CD4-positive, alpha-beta memory T cell (primary cell): ENCODE measurements at regions not wholly inside any gene's neighbourhood (a gene's known extent, or its start where the extent isn't known, plus 50 kb on each side); places are given as distances from the start of the nearest gene placed in this dataset.

Experiments
- CTCF ChIA-PET: fragments of 350-600 bp; sonication (Branson Sonifier 250); formaldehyde crosslinking; loops from one replicate; lab custom pipeline; 2021; ENCODE audit warnings: inconsistent platforms; ENCODE audit not compliant: partially characterized antibody; lab: Charles Lee
- POLR2A ChIA-PET: fragments of 350-600 bp; sonication (Branson Sonifier 250); formaldehyde crosslinking; loops from one replicate; lab custom pipeline; 2021; ENCODE audit not compliant: partially characterized antibody; lab: Charles Lee
- DNase-seq, 5 donors: peaks; one replicate each; pipeline versions ENCODE4 v3.0.0 to v3.0.0-alpha.2; 2020 to 2022; ENCODE audit warnings: mixed read lengths in 1 of 5
- H3K27ac ChIP-seq: one replicate; pipeline ENCODE4 v1.7.0; 2013; ENCODE audit warnings: low read depth, low read length
- H3K27me3 ChIP-seq: 2 replicates; pipeline ENCODE4 v1.7.0; 2013; ENCODE audit warnings: mild to moderate bottlenecking, low read length, moderate library complexity; ENCODE audit not compliant: insufficient read depth
- H3K36me3 ChIP-seq: 2 replicates; pipeline ENCODE4 v1.7.0; 2013; ENCODE audit warnings: mild to moderate bottlenecking, low read length, moderate library complexity; ENCODE audit not compliant: insufficient read depth
- H3K4me1 ChIP-seq: 2 replicates; pipeline ENCODE4 v1.7.0; 2013; ENCODE audit warnings: mild to moderate bottlenecking, low read length, moderate library complexity; ENCODE audit not compliant: insufficient read depth
- H3K4me3 ChIP-seq, 2 donors: one replicate each; pipeline ENCODE4 v1.7.0; 2013; ENCODE audit warnings: low read length in 2 of 2, mild to moderate bottlenecking in 1 of 2
- H3K9me3 ChIP-seq, 2 donors: one replicate each; pipeline ENCODE4 v1.7.0; 2013; ENCODE audit warnings: low read length in 2 of 2, control low read depth in 1 of 2; ENCODE audit not compliant: control insufficient read depth in 1 of 2
- H3K27ac Mint-ChIP-seq, 7 donors: one replicate each; pipeline ENCODE4 v1.8.0; 2020 to 2021; ENCODE audit warnings: mixed read lengths in 7 of 7, mild to moderate bottlenecking in 6 of 7, inconsistent platforms in 3 of 7, moderate library complexity in 3 of 7
- H3K27me3 Mint-ChIP-seq, 2 donors: one replicate each; pipeline ENCODE4 v1.8.0; 2020 to 2021; ENCODE audit warnings: mixed read lengths in 2 of 2
- H3K36me3 Mint-ChIP-seq, 2 donors: one replicate each; pipeline ENCODE4 v1.8.0; 2020 to 2021; ENCODE audit warnings: mixed read lengths in 2 of 2, inconsistent platforms in 1 of 2, mild to moderate bottlenecking in 1 of 2
- H3K4me1 Mint-ChIP-seq, 4 donors: one replicate each; pipeline ENCODE4 v1.8.0; 2020 to 2021; ENCODE audit warnings: mixed read lengths in 4 of 4, mild to moderate bottlenecking in 1 of 4
- H3K4me3 Mint-ChIP-seq, 8 donors: one replicate each; pipeline ENCODE4 v1.8.0; 2020 to 2021; ENCODE audit warnings: mixed read lengths in 8 of 8, mild to moderate bottlenecking in 7 of 8, moderate library complexity in 6 of 8, inconsistent platforms in 3 of 8
- H3K9me3 Mint-ChIP-seq, 8 donors: one replicate each; pipeline ENCODE4 v1.8.0; 2020 to 2021; ENCODE audit warnings: mixed read lengths in 8 of 8, mild to moderate bottlenecking in 5 of 8, inconsistent platforms in 3 of 8, moderate library complexity in 1 of 8
- intact Hi-C: fragments of 100-400 bp; cut with micrococcal nuclease; formaldehyde crosslinking; loops from one replicate; pipeline ENCODE4 v1.15.1; 2023

DNA sequence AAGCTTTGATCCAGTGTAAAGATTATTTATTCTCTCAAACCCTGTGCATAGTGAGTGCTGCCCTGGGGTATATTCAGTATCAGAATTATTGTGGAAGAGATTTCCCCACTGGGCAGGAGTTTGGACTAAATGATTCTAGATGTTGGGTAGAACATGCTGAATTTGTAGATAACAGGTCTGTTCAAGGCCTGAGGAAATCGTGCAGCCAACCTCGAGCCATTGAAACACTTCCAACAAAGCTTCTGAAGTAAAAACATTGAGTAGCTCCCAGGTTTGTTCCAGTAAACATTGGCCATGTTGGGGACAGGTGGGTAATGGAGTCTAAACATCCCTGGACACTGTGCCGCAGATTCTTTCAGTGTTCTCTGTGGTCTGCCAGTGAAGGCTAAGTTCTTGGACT, 87.5 kb downstream of the LLPH start:
- POLR2A ChIA-PET, result no interaction called here
- Mint-ChIP-seq H3K27me3 (peaks cover 13 to 14% of the 10 kb centered on the region in 2 donors), H3K36me3 (no peaks in the 10 kb centered on the region), H3K27ac (no peak overlapping the region), H3K4me3 (no peak overlapping the region), H3K9me3 (peaks cover 0 to 2% (median 0%) of the 10 kb centered on the region in 8 donors), H3K4me1 (no peaks in the 10 kb centered on the region)
- DNase-seq, result no peak
- H3K4me1 ChIP-seq, result no peaks in the 10 kb centered on the region
- H3K36me3 ChIP-seq, result no peaks in the 10 kb centered on the region
- intact Hi-C loops, result no loop called here
- CTCF ChIA-PET, result no interaction called here
- H3K27ac ChIP-seq, result no peak overlapping the region
- no peak overlapping the region for H3K4me3 ChIP-seq
- H3K9me3 ChIP-seq, result no peaks in the 10 kb centered on the region
- no peaks in the 10 kb centered on the region for H3K27me3 ChIP-seq

DNA sequence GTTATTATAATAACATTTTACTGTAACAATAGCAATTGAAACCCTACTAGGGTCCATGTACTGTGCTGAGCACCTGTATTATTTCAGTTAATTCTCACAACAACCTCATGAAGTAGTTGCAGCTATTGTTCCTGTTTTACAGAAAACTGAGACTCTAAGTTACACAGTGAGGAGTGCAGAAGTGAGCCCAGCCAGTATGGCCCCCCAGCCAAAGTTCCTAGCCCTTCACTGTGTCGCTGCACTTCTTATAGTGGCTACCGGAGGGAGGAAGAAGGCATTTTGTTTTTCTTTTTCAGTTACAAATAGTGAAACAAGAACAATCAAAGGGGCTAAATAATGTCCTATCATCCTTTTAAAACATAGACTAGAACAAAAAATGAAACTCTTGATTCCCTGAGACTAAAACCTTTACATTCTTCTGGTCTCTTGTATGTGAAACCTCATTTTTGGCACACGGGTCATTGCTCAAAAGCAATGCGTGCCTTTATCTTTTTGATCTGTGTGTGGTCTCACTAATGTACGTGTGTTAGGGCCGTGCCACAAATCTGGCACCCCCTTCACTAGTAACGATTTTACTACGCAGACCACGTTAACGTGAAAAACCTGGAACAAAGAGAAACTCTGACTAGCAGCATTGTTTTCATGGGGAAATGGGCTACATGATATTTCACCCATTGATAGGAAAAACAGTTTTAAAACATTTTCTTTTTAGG, 88.7 kb downstream of the LLPH start:
- H3K9me3 ChIP-seq, result no peaks in the 10 kb centered on the region
- DNase-seq, result no peak
- no peak overlapping the region for H3K4me3 Mint-ChIP-seq
- no peaks in the 10 kb centered on the region for H3K4me1 ChIP-seq
- no peaks in the 10 kb centered on the region for H3K27me3 ChIP-seq
- ChIA-PET CTCF (no interaction called here), POLR2A (no interaction called here)
- H3K27ac Mint-ChIP-seq, result no peak overlapping the region
- no peaks in the 10 kb centered on the region for H3K36me3 Mint-ChIP-seq
- intact Hi-C loops, result no loop called here
- no peaks in the 10 kb centered on the region for H3K36me3 ChIP-seq
- H3K9me3 Mint-ChIP-seq, result peaks cover 0 to 2% (median 0%) of the 10 kb centered on the region in 8 donors
- H3K4me1 Mint-ChIP-seq, result no peaks in the 10 kb centered on the region
- H3K27me3 Mint-ChIP-seq, result peaks cover 18 to 19% of the 10 kb centered on the region in 2 donors
- no peak overlapping the region for H3K4me3 ChIP-seq
- no peak overlapping the region for H3K27ac ChIP-seq

GRCh38 chr12:66036317-66036716, 94.2 kb downstream of the LLPH start:
- H3K27me3 ChIP-seq, result no peaks in the 10 kb centered on the region
- H3K27me3 Mint-ChIP-seq, result peaks cover 22% of the 10 kb centered on the region in 2 donors
- no peaks in the 10 kb centered on the region for H3K36me3 ChIP-seq
- no peak overlapping the region for H3K4me3 ChIP-seq
- intact Hi-C loops, result no loop called here
- ChIA-PET CTCF (no interaction called here), POLR2A (interaction anchor here (0.7 kb wide), 1 partner anchor 1310 kb away, joined by 3 read pairs; no protein-coding TSS in a partner anchor)
- H3K4me1 Mint-ChIP-seq, result no peaks in the 10 kb centered on the region
- peaks cover 0 to 2% (median 0%) of the 10 kb centered on the region in 8 donors for H3K9me3 Mint-ChIP-seq
- no peaks in the 10 kb centered on the region for H3K9me3 ChIP-seq
- no peaks in the 10 kb centered on the region for H3K4me1 ChIP-seq
- no peak overlapping the region for H3K27ac ChIP-seq
- no peaks in the 10 kb centered on the region for H3K36me3 Mint-ChIP-seq
- no peak overlapping the region for H3K4me3 Mint-ChIP-seq
- H3K27ac Mint-ChIP-seq, result no peak overlapping the region
- no peak for DNase-seq

GRCh38 chr12:66035288-66035966, 95.1 kb downstream of the LLPH start:
- Mint-ChIP-seq H3K4me3 (no peak overlapping the region), H3K27me3 (peaks cover 22 to 23% of the 10 kb centered on the region in 2 donors), H3K36me3 (no peaks in the 10 kb centered on the region), H3K4me1 (no peaks in the 10 kb centered on the region), H3K27ac (no peak overlapping the region), H3K9me3 (peaks cover 0 to 2% (median 0%) of the 10 kb centered on the region in 8 donors)
- POLR2A ChIA-PET, result interaction anchor here (0.7 kb wide), 1 partner anchor 1311 kb away, joined by 3 read pairs; no protein-coding TSS in a partner anchor
- no peak overlapping the region for H3K4me3 ChIP-seq
- no peaks in the 10 kb centered on the region for H3K36me3 ChIP-seq
- no peaks in the 10 kb centered on the region for H3K9me3 ChIP-seq
- intact Hi-C loops, result no loop called here
- H3K27ac ChIP-seq, result no peak overlapping the region
- no peaks in the 10 kb centered on the region for H3K27me3 ChIP-seq
- CTCF ChIA-PET, result no interaction called here
- H3K4me1 ChIP-seq, result no peaks in the 10 kb centered on the region
- no peak for DNase-seq

GRCh38 chr12:66033151-66033550, 97.4 kb downstream of the LLPH start:
- no peaks in the 10 kb centered on the region for H3K36me3 Mint-ChIP-seq
- H3K27me3 Mint-ChIP-seq, result peaks cover 19 to 20% of the 10 kb centered on the region in 2 donors
- intact Hi-C loops, result no loop called here
- POLR2A ChIA-PET, result no interaction called here
- Histone ChIP-seq H3K27me3 (no peaks in the 10 kb centered on the region), H3K9me3 (no peaks in the 10 kb centered on the region), H3K27ac (no peak overlapping the region), H3K4me1 (no peaks in the 10 kb centered on the region), H3K36me3 (no peaks in the 10 kb centered on the region), H3K4me3 (no peak overlapping the region)
- no peak overlapping the region for H3K27ac Mint-ChIP-seq
- no peaks in the 10 kb centered on the region for H3K4me1 Mint-ChIP-seq
- CTCF ChIA-PET, result no interaction called here
- DNase-seq, result no peak
- no peaks in the 10 kb centered on the region for H3K9me3 Mint-ChIP-seq
- no peak overlapping the region for H3K4me3 Mint-ChIP-seq

DNA sequence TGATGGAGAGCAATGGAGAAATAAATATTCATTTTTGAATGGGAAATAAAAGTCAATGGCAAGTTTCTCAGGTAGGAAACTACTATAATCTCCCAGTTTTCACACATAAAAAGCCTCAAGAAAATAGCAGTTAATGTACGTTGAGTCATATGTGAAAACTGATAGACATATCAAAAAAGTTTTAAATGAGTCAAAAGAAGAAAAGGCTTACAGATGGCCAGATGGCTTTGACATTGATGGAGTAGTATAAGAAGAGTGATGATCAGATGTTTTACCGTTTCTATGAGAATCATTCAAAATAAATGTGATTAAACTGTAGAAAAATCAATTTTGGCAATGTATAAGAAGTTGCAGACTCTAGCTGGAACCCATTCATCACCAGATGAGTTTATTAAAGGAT, 97.8 kb downstream of the LLPH start:
- intact Hi-C loops, result no loop called here
- Mint-ChIP-seq H3K9me3 (no peaks in the 10 kb centered on the region), H3K4me3 (no peak overlapping the region), H3K36me3 (no peaks in the 10 kb centered on the region), H3K27me3 (peaks cover 19 to 20% of the 10 kb centered on the region in 2 donors), H3K4me1 (no peaks in the 10 kb centered on the region), H3K27ac (no peak overlapping the region)
- H3K4me1 ChIP-seq, result no peaks in the 10 kb centered on the region
- no peaks in the 10 kb centered on the region for H3K9me3 ChIP-seq
- DNase-seq, result no peak
- H3K27ac ChIP-seq, result no peak overlapping the region
- H3K36me3 ChIP-seq, result no peaks in the 10 kb centered on the region
- no peaks in the 10 kb centered on the region for H3K27me3 ChIP-seq
- ChIA-PET CTCF (no interaction called here), POLR2A (no interaction called here)
- no peak overlapping the region for H3K4me3 ChIP-seq

- no peak overlapping the region for H3K4me3 Mint-ChIP-seq
- POLR2A ChIA-PET, result no interaction called here
- H3K4me1 Mint-ChIP-seq, result no peaks in the 10 kb centered on the region
- no peaks in the 10 kb centered on the region for H3K36me3 Mint-ChIP-seq
- Histone ChIP-seq H3K9me3 (no peaks in the 10 kb centered on the region), H3K27ac (no peak overlapping the region), H3K4me1 (no peaks in the 10 kb centered on the region), H3K27me3 (no peaks in the 10 kb centered on the region), H3K36me3 (no peaks in the 10 kb centered on the region), H3K4me3 (no peak overlapping the region)
- no peak overlapping the region for H3K27ac Mint-ChIP-seq
- no peaks in the 10 kb centered on the region for H3K9me3 Mint-ChIP-seq
- H3K27me3 Mint-ChIP-seq, result peaks cover 12 to 17% of the 10 kb centered on the region in 2 donors
- DNase-seq, result no peak
- intact Hi-C loops, result no loop called here
- CTCF ChIA-PET, result no interaction called here
Observed at GRCh38 chr12:66030217-66030781, 100.3 kb downstream of the LLPH start.
